Mesendoderm (in vitro differentiated cells): ENCODE measurements at regions not wholly inside any gene's neighbourhood (a gene's known extent, or its start where the extent isn't known, plus 50 kb on each side); places are given as distances from the start of the nearest gene placed in this dataset.

Experiments
- DNase-seq: peaks from one replicate; pipeline ENCODE4 v3.0.0; 2013
- H2AK5ac ChIP-seq: 2 replicates; pipeline ENCODE4 v1.6.1; 2013; ENCODE audit warnings: low read length, inconsistent platforms
- H2BK120ac ChIP-seq: 2 replicates; pipeline ENCODE4 v1.6.1; 2013; ENCODE audit warnings: low read depth, mild to moderate bottlenecking, low read length, moderate library complexity, mixed read lengths
- H2BK15ac ChIP-seq: replicated peaks from 2 replicates; pipeline ENCODE4 v1.6.1; 2013; ENCODE audit warnings: low read depth, mild to moderate bottlenecking, moderate library complexity
- H2BK5ac ChIP-seq: 2 replicates; pipeline ENCODE4 v1.6.1; 2013; ENCODE audit warnings: low read length, inconsistent platforms
- H3K18ac ChIP-seq: 2 replicates; pipeline ENCODE4 v1.6.1; 2013; ENCODE audit warnings: mild to moderate bottlenecking, low read length, mixed read lengths
- H3K23ac ChIP-seq: one replicate; pipeline ENCODE4 v1.6.1; 2013; ENCODE audit warnings: low read length
- H3K27ac ChIP-seq: 2 replicates; pipeline ENCODE4 v1.5.1; 2013; ENCODE audit warnings: low read depth, mild to moderate bottlenecking, inconsistent platforms, low read length, moderate library complexity
- H3K27me3 ChIP-seq: 2 replicates; pipeline ENCODE4 v1.6.1; 2013; ENCODE audit warnings: low read length, control low read depth, mild to moderate bottlenecking, inconsistent platforms; ENCODE audit not compliant: insufficient read depth, poor library complexity
- H3K36me3 ChIP-seq: 2 replicates; pipeline ENCODE4 v1.6.1; 2013; ENCODE audit warnings: low read length, inconsistent platforms; ENCODE audit not compliant: control insufficient read depth, insufficient read depth
- H3K4ac ChIP-seq: one replicate; pipeline ENCODE4 v1.6.1; 2013; ENCODE audit warnings: low read depth, mild to moderate bottlenecking, low read length, moderate library complexity
- H3K4me1 ChIP-seq: 2 replicates; pipeline ENCODE4 v1.6.1; 2013; ENCODE audit warnings: low read depth, low read length, inconsistent platforms; ENCODE audit not compliant: control insufficient read depth
- H3K4me2 ChIP-seq: 2 replicates; pipeline ENCODE4 v1.6.1; 2013; ENCODE audit warnings: low read length
- H3K4me3 ChIP-seq: 2 replicates; pipeline ENCODE4 v1.5.1; 2013; ENCODE audit warnings: mild to moderate bottlenecking, low read length
- H3K56ac ChIP-seq: one replicate; pipeline ENCODE4 v1.6.1; 2013; ENCODE audit warnings: low read length
- H3K79me1 ChIP-seq: 2 replicates; pipeline ENCODE4 v1.6.1; 2013; ENCODE audit warnings: low read length, inconsistent platforms
- H3K79me2 ChIP-seq: 2 replicates; pipeline ENCODE4 v1.6.1; 2013; ENCODE audit warnings: mild to moderate bottlenecking, low read length; ENCODE audit not compliant: control insufficient read depth, insufficient read depth
- H3K9ac ChIP-seq: 2 replicates; pipeline ENCODE4 v1.6.1; 2013; ENCODE audit warnings: low read length, inconsistent platforms
- H4K5ac ChIP-seq: one replicate; pipeline ENCODE4 v1.6.1; 2013; ENCODE audit warnings: low read length
- H4K8ac ChIP-seq: one replicate; pipeline ENCODE4 v1.6.1; 2013; ENCODE audit warnings: low read depth, mild to moderate bottlenecking, control low read depth, low read length, moderate library complexity
- WGBS: extraction: QIAGEN DNeasy Blood & Tissue Kit; methylation state at CpG from one replicate; pipeline ENCODE4 v1.1.7; 2013; ENCODE audit warnings: low lambda C conversion rate, missing lambda C conversion rate; ENCODE audit not compliant: insufficient coverage; ENCODE audit errors: extremely low coverage; 5-methylcytosine and 5-hydroxymethylcytosine counted together

DNA sequence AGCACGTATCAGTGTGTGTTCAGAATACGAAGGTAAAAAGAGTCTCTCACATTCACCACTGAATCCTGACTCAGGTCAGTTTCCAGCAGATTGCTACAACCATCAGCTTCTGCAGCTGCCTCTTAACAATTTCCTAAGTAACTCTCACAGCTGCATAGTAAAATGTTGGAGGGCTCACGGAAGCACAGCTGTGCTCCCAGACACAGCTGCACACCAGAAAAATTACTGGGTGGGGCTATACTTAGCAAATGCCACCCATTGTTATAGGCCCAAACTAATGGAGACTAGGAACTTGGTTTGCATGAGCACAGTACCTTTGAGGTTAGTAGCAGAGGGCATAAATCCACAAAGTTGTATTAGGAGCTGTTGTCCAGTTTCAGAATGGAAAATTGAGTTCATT lies 153.9 kb upstream of the ERBB4 start:
- no peak overlapping the region for H3K4ac ChIP-seq
- no peaks in the 10 kb centered on the region for H3K4me1 ChIP-seq
- H3K27me3 ChIP-seq, result no peaks in the 10 kb centered on the region
- no peak overlapping the region for H3K4me2 ChIP-seq
- no peak overlapping the region for H4K5ac ChIP-seq
- no CpG with 5 or more reads among the region's 3 CpGs for WGBS
- H3K27ac ChIP-seq, result no peak overlapping the region
- no peaks in the 10 kb centered on the region for H3K79me1 ChIP-seq
- no peak overlapping the region for H2BK5ac ChIP-seq
- no peaks in the 10 kb centered on the region for H3K36me3 ChIP-seq
- no peaks in the 10 kb centered on the region for H3K79me2 ChIP-seq
- no peak overlapping the region for H4K8ac ChIP-seq
- no peak overlapping the region for H3K9ac ChIP-seq
- H3K56ac ChIP-seq, result no peak overlapping the region
- no peak overlapping the region for H3K4me3 ChIP-seq
- H3K23ac ChIP-seq, result no peak overlapping the region
- no peak for DNase-seq
- H2BK120ac ChIP-seq, result no peak overlapping the region
- H3K18ac ChIP-seq, result no peak overlapping the region
- no peak overlapping the region for H2BK15ac ChIP-seq
- H2AK5ac ChIP-seq, result no peak overlapping the region

- Histone ChIP-seq H3K79me1 (no peaks in the 10 kb centered on the region), H4K8ac (no peak overlapping the region), H3K23ac (no peak overlapping the region), H4K5ac (no peak overlapping the region), H3K27ac (no peak overlapping the region), H2BK15ac (no peak overlapping the region), H3K4me2 (no peak overlapping the region), H2BK5ac (no peak overlapping the region), H2BK120ac (no peak overlapping the region), H2AK5ac (no peak overlapping the region), H3K36me3 (no peaks in the 10 kb centered on the region), H3K79me2 (no peaks in the 10 kb centered on the region), H3K4me1 (no peaks in the 10 kb centered on the region), H3K4me3 (no peak overlapping the region), H3K4ac (no peak overlapping the region), H3K56ac (no peak overlapping the region), H3K9ac (no peak overlapping the region), H3K18ac (no peak overlapping the region), H3K27me3 (no peaks in the 10 kb centered on the region)
- peak; percentile 49 for DNase-seq
- no CpG with 5 or more reads among the region's 10 CpGs for WGBS
Measured at GRCh38 chr2:212686285-212686895, 147.8 kb upstream of the ERBB4 start.

DNA sequence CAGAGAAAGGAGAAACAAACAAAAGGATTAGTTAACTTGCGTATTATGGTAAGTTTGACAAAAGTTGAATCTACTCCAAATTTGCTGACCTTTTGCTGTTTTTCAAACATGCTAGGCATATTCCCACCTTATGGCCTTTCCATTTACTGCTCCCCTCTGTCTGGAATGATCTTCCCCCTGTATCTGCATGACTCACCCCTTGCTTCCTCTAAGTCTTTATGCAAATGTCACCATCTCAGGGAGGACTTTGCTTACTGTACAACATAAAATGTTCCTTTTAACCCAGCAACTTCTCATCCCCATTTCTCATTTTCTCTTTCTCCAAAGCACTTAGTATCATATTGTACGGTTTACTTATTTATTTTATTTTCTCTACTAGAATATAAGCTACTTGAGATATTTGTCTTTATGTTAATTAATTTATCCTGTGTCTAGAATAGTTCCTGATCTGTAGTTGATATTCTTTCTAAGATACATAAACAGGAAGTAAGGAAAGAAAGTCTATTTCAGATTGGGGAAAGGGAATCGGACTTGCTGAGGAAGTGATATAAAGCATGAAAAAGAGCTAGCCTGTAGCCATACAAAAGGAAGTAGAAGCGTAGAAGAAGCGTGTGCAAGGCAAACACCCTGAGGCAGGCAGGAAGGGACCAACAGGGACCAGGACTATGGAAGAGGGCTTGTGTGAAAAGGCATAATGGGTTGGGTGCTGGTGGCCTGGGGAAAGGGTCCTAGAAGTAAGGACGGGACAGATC lies 144.9 kb upstream of the ERBB4 start:
- Histone ChIP-seq H3K18ac (no peak overlapping the region), H3K27me3 (no peaks in the 10 kb centered on the region), H4K5ac (no peak overlapping the region), H4K8ac (no peak overlapping the region), H3K4me3 (no peak overlapping the region), H2BK120ac (no peak overlapping the region), H3K4me1 (no peaks in the 10 kb centered on the region), H2BK5ac (no peak overlapping the region), H3K27ac (no peak overlapping the region), H3K4ac (no peak overlapping the region), H3K79me2 (no peaks in the 10 kb centered on the region), H3K9ac (no peak overlapping the region), H3K56ac (no peak overlapping the region), H3K23ac (no peak overlapping the region), H3K4me2 (no peak overlapping the region), H2AK5ac (no peak overlapping the region), H3K79me1 (no peaks in the 10 kb centered on the region), H3K36me3 (no peaks in the 10 kb centered on the region), H2BK15ac (no peak overlapping the region)
- no CpG with 5 or more reads among the region's 6 CpGs for WGBS
- no peak for DNase-seq

DNA sequence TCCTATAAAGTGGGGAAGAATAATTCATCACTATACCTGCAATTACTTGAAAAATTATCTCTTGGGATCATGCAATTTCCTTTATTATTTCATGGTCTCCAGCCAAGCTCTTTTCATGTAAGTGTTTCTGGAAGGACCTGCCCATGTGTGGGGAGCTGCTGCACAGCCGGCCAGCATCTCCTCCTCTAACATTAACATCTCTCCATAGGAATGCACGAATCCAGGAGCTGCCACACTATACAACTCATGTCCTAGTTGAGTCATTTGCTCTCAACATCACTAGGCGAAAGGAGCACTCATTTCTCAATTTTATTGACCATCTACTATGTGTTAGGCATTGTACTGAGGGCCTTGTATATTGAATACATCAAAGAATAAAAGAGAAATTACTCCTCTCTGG lies 144.3 kb upstream of the ERBB4 start:
- no CpG with 5 or more reads among the region's 3 CpGs for WGBS
- Histone ChIP-seq H3K23ac (no peak overlapping the region), H2AK5ac (no peak overlapping the region), H3K56ac (no peak overlapping the region), H3K27me3 (no peaks in the 10 kb centered on the region), H3K18ac (no peak overlapping the region), H4K8ac (no peak overlapping the region), H2BK15ac (no peak overlapping the region), H2BK120ac (no peak overlapping the region), H3K79me1 (no peaks in the 10 kb centered on the region), H4K5ac (no peak overlapping the region), H3K9ac (no peak overlapping the region), H3K4me3 (no peak overlapping the region), H3K36me3 (no peaks in the 10 kb centered on the region), H3K79me2 (no peaks in the 10 kb centered on the region), H3K4me1 (no peaks in the 10 kb centered on the region), H3K27ac (no peak overlapping the region), H3K4ac (no peak overlapping the region), H3K4me2 (no peak overlapping the region), H2BK5ac (no peak overlapping the region)
- DNase-seq, result no peak

- Histone ChIP-seq H2BK120ac (no peak overlapping the region), H3K18ac (no peak overlapping the region), H2BK15ac (no peak overlapping the region), H3K4me3 (no peak overlapping the region), H3K56ac (no peak overlapping the region), H4K5ac (no peak overlapping the region), H3K4me1 (no peaks in the 10 kb centered on the region), H3K9ac (no peak overlapping the region), H2BK5ac (no peak overlapping the region), H3K79me2 (no peaks in the 10 kb centered on the region), H4K8ac (no peak overlapping the region), H3K27me3 (no peaks in the 10 kb centered on the region), H3K36me3 (no peaks in the 10 kb centered on the region), H3K27ac (no peak overlapping the region), H3K4me2 (no peak overlapping the region), H3K4ac (no peak overlapping the region), H3K23ac (no peak overlapping the region), H3K79me1 (no peaks in the 10 kb centered on the region), H2AK5ac (no peak overlapping the region)
- no CpG with 5 or more reads among the region's 1 CpG for WGBS
- DNase-seq, result peak; percentile 61
Measured at GRCh38 chr2:212677466-212677865, 138.9 kb upstream of the ERBB4 start.

GRCh38 chr2:212672186-212672585 lies 133.6 kb upstream of the ERBB4 start:
- H3K27me3 ChIP-seq, result no peaks in the 10 kb centered on the region
- no peak overlapping the region for H3K56ac ChIP-seq
- H2BK5ac ChIP-seq, result no peak overlapping the region
- no peaks in the 10 kb centered on the region for H3K79me1 ChIP-seq
- no peaks in the 10 kb centered on the region for H3K4me1 ChIP-seq
- no peak overlapping the region for H4K5ac ChIP-seq
- H3K18ac ChIP-seq, result no peak overlapping the region
- H3K4me2 ChIP-seq, result no peak overlapping the region
- no peak overlapping the region for H2BK15ac ChIP-seq
- no peak overlapping the region for H3K9ac ChIP-seq
- H3K36me3 ChIP-seq, result no peaks in the 10 kb centered on the region
- no peak overlapping the region for H3K4ac ChIP-seq
- no peak overlapping the region for H2AK5ac ChIP-seq
- H4K8ac ChIP-seq, result no peak overlapping the region
- H2BK120ac ChIP-seq, result no peak overlapping the region
- DNase-seq, result no peak
- no peaks in the 10 kb centered on the region for H3K79me2 ChIP-seq
- H3K4me3 ChIP-seq, result no peak overlapping the region
- no peak overlapping the region for H3K27ac ChIP-seq
- H3K23ac ChIP-seq, result no peak overlapping the region
- no CpG with 5 or more reads among the region's 2 CpGs for WGBS
